ENCODE measurements at regions not wholly inside any gene's neighbourhood (a gene's known extent, or its start where the extent isn't known, plus 50 kb on each side); places are given as distances from the start of the nearest gene placed in this dataset.

DNA sequence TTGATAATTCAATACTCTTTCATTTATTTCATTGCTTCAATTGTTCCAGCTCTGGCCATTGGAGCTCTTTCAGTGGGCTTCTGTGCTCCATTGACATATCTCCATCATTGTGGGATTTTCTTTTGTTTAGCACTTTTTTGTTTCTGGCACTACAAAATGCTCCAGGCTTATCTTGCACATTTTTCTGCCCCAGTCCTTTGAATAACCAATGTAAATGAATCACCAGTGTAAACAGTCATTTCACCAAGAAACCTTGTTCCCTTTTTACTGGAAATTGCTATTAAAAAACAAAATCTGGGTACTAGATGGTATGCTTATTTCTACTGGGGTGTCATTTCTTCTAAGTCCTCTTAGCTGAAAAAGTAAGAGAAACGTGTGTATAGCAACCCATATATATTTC is 173.0 kb upstream of the LYPLAL1 start:
- TF ChIP-seq POLR2A (IDR thresholded peaks at IDR 0.05; ENCODE audit: low read length) (no peak), HEYL (CRISPR knock-in tag; IDR thresholded peaks at IDR 0.05) (no peak), ZFP36 (IDR thresholded peaks at IDR 0.05; ENCODE audit: borderline replicate concordance, partially characterized antibody) (no peak), NFE2L2 (conservative IDR thresholded peaks at IDR 0.05; ENCODE audit: low read length) (no peak), MAX (IDR thresholded peaks at IDR 0.05) (no peak), TP53 (CRISPR knock-in tag; IDR thresholded peaks at IDR 0.05) (no peak)
- TF ChIP-seq, protein P1, sequence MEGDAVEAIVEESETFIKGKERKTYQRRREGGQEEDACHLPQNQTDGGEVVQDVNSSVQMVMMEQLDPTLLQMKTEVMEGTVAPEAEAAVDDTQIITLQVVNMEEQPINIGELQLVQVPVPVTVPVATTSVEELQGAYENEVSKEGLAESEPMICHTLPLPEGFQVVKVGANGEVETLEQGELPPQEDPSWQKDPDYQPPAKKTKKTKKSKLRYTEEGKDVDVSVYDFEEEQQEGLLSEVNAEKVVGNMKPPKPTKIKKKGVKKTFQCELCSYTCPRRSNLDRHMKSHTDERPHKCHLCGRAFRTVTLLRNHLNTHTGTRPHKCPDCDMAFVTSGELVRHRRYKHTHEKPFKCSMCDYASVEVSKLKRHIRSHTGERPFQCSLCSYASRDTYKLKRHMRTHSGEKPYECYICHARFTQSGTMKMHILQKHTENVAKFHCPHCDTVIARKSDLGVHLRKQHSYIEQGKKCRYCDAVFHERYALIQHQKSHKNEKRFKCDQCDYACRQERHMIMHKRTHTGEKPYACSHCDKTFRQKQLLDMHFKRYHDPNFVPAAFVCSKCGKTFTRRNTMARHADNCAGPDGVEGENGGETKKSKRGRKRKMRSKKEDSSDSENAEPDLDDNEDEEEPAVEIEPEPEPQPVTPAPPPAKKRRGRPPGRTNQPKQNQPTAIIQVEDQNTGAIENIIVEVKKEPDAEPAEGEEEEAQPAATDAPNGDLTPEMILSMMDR (IDR thresholded peaks at IDR 0.05), result no peak
